ENCODE measurements at regions not wholly inside any gene's neighbourhood (a gene's known extent, or its start where the extent isn't known, plus 50 kb on each side); places are given as distances from the start of the nearest gene placed in this dataset.

- Histone ChIP-seq H3K4me3 (no peak overlapping the region), H3K27ac (no peak overlapping the region), H3K9me3 (no peaks in the 10 kb centered on the region), H3K27me3 (no peaks in the 10 kb centered on the region), H3K4me1 (no peaks in the 10 kb centered on the region), H3K36me3 (no peaks in the 10 kb centered on the region)
- no peak for DNase-seq (ENCODE audit: low spot score in 2 of 2)
- WGBS = 57% methylated on average over 2 of the region's 2 CpGs
- TF ChIP-seq POLR2A (IDR thresholded peaks at IDR 0.05) (no peak), EP300 (IDR thresholded peaks at IDR 0.05) (no peak), POLR2AphosphoS5 (IDR thresholded peaks at IDR 0.05) (no peak), CTCF (IDR thresholded peaks at IDR 0.05) (no peak)
Observed at GRCh38 chr5:152990649-152991048, 499.8 kb upstream of the GRIA1 start.

GRCh38 chr5:152994033-152994680 is 496.3 kb upstream of the GRIA1 start:
- H3K9me3 ChIP-seq = no peaks in the 10 kb centered on the region
- H3K27me3 ChIP-seq = no peaks in the 10 kb centered on the region
- H3K27ac ChIP-seq = no peak overlapping the region
- H3K4me1 ChIP-seq = no peaks in the 10 kb centered on the region
- no peak overlapping the region for H3K4me3 ChIP-seq
- no peak for DNase-seq (ENCODE audit: low spot score in 2 of 2)
- TF ChIP-seq POLR2AphosphoS5 (IDR thresholded peaks at IDR 0.05) (no peak), CTCF (IDR thresholded peaks at IDR 0.05) (no peak), POLR2A (IDR thresholded peaks at IDR 0.05) (no peak), EP300 (IDR thresholded peaks at IDR 0.05) (no peak)
- H3K36me3 ChIP-seq = no peaks in the 10 kb centered on the region
- WGBS = 74% methylated on average over 5 of the region's 5 CpGs

- Histone ChIP-seq H3K4me1 (no peaks in the 10 kb centered on the region), H3K9me3 (no peaks in the 10 kb centered on the region), H3K27ac (no peak overlapping the region), H3K4me3 (no peak overlapping the region), H3K36me3 (no peaks in the 10 kb centered on the region), H3K27me3 (no peaks in the 10 kb centered on the region)
- no peak for DNase-seq (ENCODE audit: low spot score in 2 of 2)
- WGBS = 76% methylated on average over 1 of the region's 1 CpG
- no peak for TF ChIP-seq POLR2A (IDR thresholded peaks at IDR 0.05)
- TF ChIP-seq POLR2AphosphoS5 (IDR thresholded peaks at IDR 0.05) = no peak
- no peak for TF ChIP-seq EP300 (IDR thresholded peaks at IDR 0.05)
- TF ChIP-seq CTCF (IDR thresholded peaks at IDR 0.05) = no peak
Observed at GRCh38 chr5:152995214-152995725, 495.2 kb upstream of the GRIA1 start.

- Histone ChIP-seq H3K9me3 (peaks cover 13% of the 10 kb centered on the region), H3K36me3 (no peaks in the 10 kb centered on the region), H3K27ac (no peak overlapping the region), H3K4me1 (no peaks in the 10 kb centered on the region), H3K4me3 (no peak overlapping the region), H3K27me3 (no peaks in the 10 kb centered on the region)
- DNase-seq (ENCODE audit: low spot score in 2 of 2) = no peak
- 88% methylated on average over 2 of the region's 2 CpGs for WGBS
- TF ChIP-seq CTCF (IDR thresholded peaks at IDR 0.05) (no peak), POLR2A (IDR thresholded peaks at IDR 0.05) (no peak), EP300 (IDR thresholded peaks at IDR 0.05) (no peak), POLR2AphosphoS5 (IDR thresholded peaks at IDR 0.05) (no peak)
Observed at GRCh38 chr5:153005711-153006110, 484.8 kb upstream of the GRIA1 start.

GRCh38 chr5:153006681-153007080 is 483.8 kb upstream of the GRIA1 start:
- H3K27ac ChIP-seq = no peak overlapping the region
- no peak for TF ChIP-seq POLR2AphosphoS5 (IDR thresholded peaks at IDR 0.05)
- no peak for TF ChIP-seq CTCF (IDR thresholded peaks at IDR 0.05)
- no peak for TF ChIP-seq EP300 (IDR thresholded peaks at IDR 0.05)
- no peak for TF ChIP-seq POLR2A (IDR thresholded peaks at IDR 0.05)
- no peaks in the 10 kb centered on the region for H3K36me3 ChIP-seq
- peaks cover 13% of the 10 kb centered on the region for H3K9me3 ChIP-seq
- no peaks in the 10 kb centered on the region for H3K4me1 ChIP-seq
- no peaks in the 10 kb centered on the region for H3K27me3 ChIP-seq
- no peak for DNase-seq (ENCODE audit: low spot score in 2 of 2)
- no peak overlapping the region for H3K4me3 ChIP-seq
- 95% methylated on average over 3 of the region's 3 CpGs for WGBS
